HEK293 (cell line): ENCODE measurements at regions not wholly inside any gene's neighbourhood (a gene's known extent, or its start where the extent isn't known, plus 50 kb on each side); places are given as distances from the start of the nearest gene placed in this dataset.

Experiments used
- ATF2 ChIP-seq: fragments of 450-650 bp; formaldehyde crosslinking; IDR thresholded peaks from 2 replicates; pipeline ENCODE4 v1.5.1; 2016; ENCODE audit warnings: missing biosample characterization, missing genetic modification characterization, low read depth
- CTCF ChIP-seq: fragments of 450-650 bp; formaldehyde crosslinking; IDR thresholded peaks from 2 replicates; pipeline ENCODE4 v1.5.1; 2016; ENCODE audit warnings: missing biosample characterization, missing genetic modification characterization
- HOXA7 ChIP-seq: sonication (generic); formaldehyde crosslinking; IDR thresholded peaks from 2 replicates; pipeline ENCODE4 v1.8.1; 2022; ENCODE audit warnings: missing genetic modification reagents, borderline replicate concordance
- PBX3 ChIP-seq: sonication (generic); formaldehyde crosslinking; IDR thresholded peaks from 2 replicates; pipeline ENCODE4 v1.8.1; 2022; ENCODE audit warnings: mild to moderate bottlenecking, moderate library complexity, missing genetic modification reagents
- ZNF174 ChIP-seq: fragments of 450-650 bp; formaldehyde crosslinking; IDR thresholded peaks from 2 replicates; pipeline ENCODE4 v1.5.0; 2017; ENCODE audit warnings: missing biosample characterization, mild to moderate bottlenecking, missing genetic modification characterization
- ZNF274 ChIP-seq, 2 experiments: fragments of 200-500 bp in 1 of 2; fragments of 450-650 bp in 1 of 2; sonication (Bioruptor generic) in 1 of 2; formaldehyde crosslinking in 1 of 2; IDR thresholded peaks; 2 replicates each; pipeline versions ENCODE4 v1.5.1 to v1.6.1; 2014 to 2016; ENCODE audit warnings: borderline replicate concordance in 1 of 2, inconsistent platforms in 1 of 2, low read length in 1 of 2, missing biosample characterization in 1 of 2, missing genetic modification characterization in 1 of 2
- ZNF658 ChIP-seq: fragments of 450-650 bp; formaldehyde crosslinking; IDR thresholded peaks from 2 replicates; pipeline ENCODE4; 2016; ENCODE audit warnings: missing biosample characterization, missing genetic modification characterization

GRCh38 chr3:166195808-166196207, 358.6 kb upstream of the BCHE start:
- TF ChIP-seq ATF2 (tag by site-specific recombination): no peak
- no peak for TF ChIP-seq PBX3 (CRISPR knock-in tag)
- TF ChIP-seq CTCF (tag by site-specific recombination): no peak
- no peak for TF ChIP-seq HOXA7
- no peak for TF ChIP-seq ZNF658 (tag by site-specific recombination)
- TF ChIP-seq ZNF174 (tag by site-specific recombination): no peak
- TF ChIP-seq ZNF274 (IDR thresholded peaks at IDR 0.05; ENCODE audit: low read length): no peak
- no peak for TF ChIP-seq ZNF274 (tag by site-specific recombination; IDR thresholded peaks at IDR 0.05; ENCODE audit: borderline replicate concordance)
